GM19372 (cell line): ENCODE measurements at regions not wholly inside any gene's neighbourhood (a gene's known extent, or its start where the extent isn't known, plus 50 kb on each side); places are given as distances from the start of the nearest gene placed in this dataset.
A peak's percentile ranks its signal among the peaks of the same experiment; 100 is the strongest.

Source experiments
- ATAC-seq: cut with Tn5 transposase; IDR thresholded peaks from one replicate; pipeline ENCODE4 v1.9.1; 2021; ENCODE audit warnings: mild to moderate bottlenecking, low read depth, moderate library complexity; ENCODE audit not compliant: unreplicated experiment

- no peak for ATAC-seq
Observed at GRCh38 chr5:143511736-143512135, 108.2 kb upstream of the NR3C1 start.

GRCh38 chr5:143509758-143510221, 106.3 kb upstream of the NR3C1 start:
- ATAC-seq = peak; percentile 89

- no peak for ATAC-seq
Observed at GRCh38 chr5:143506836-143507552, 103.5 kb upstream of the NR3C1 start.

GRCh38 chr5:143505934-143506333, 102.4 kb upstream of the NR3C1 start:
- ATAC-seq = no peak

- ATAC-seq = no peak
Observed at GRCh38 chr5:143505354-143505753, 101.9 kb upstream of the NR3C1 start.

- ATAC-seq = no peak
Observed at GRCh38 chr5:143501310-143502044, 98.0 kb upstream of the NR3C1 start.

- ATAC-seq = no peak
Observed at GRCh38 chr5:143499480-143500114, 96.1 kb upstream of the NR3C1 start.

- ATAC-seq = no peak
Observed at GRCh38 chr5:143498821-143499220, 95.3 kb upstream of the NR3C1 start.

- no peak for ATAC-seq
Observed at GRCh38 chr5:143497749-143498148, 94.3 kb upstream of the NR3C1 start.

- ATAC-seq = no peak
Observed at GRCh38 chr5:143496943-143497342, 93.5 kb upstream of the NR3C1 start.

- ATAC-seq = no peak
Observed at GRCh38 chr5:143495821-143496275, 92.4 kb upstream of the NR3C1 start.

- ATAC-seq = no peak
Observed at GRCh38 chr5:143495110-143495509, 91.6 kb upstream of the NR3C1 start.

GRCh38 chr5:143494595-143494994, 91.1 kb upstream of the NR3C1 start:
- no peak for ATAC-seq

GRCh38 chr5:143494162-143494561, 90.7 kb upstream of the NR3C1 start:
- ATAC-seq = no peak

GRCh38 chr5:143492783-143493182, 89.3 kb upstream of the NR3C1 start:
- no peak for ATAC-seq

GRCh38 chr5:143491646-143492045, 88.2 kb upstream of the NR3C1 start:
- no peak for ATAC-seq

- ATAC-seq = no peak
Observed at GRCh38 chr5:143488381-143488780, 84.9 kb upstream of the NR3C1 start.

GRCh38 chr5:143484601-143485000, 81.1 kb upstream of the NR3C1 start:
- no peak for ATAC-seq

GRCh38 chr5:143481697-143482531, 78.4 kb upstream of the NR3C1 start:
- no peak for ATAC-seq

GRCh38 chr5:143480001-143480400, 76.5 kb upstream of the NR3C1 start:
- ATAC-seq = no peak
